Prostate gland (tissue), 2 donors: ENCODE measurements at regions not wholly inside any gene's neighbourhood (a gene's known extent, or its start where the extent isn't known, plus 50 kb on each side); places are given as distances from the start of the nearest gene placed in this dataset.

ENCODE experiments used
- CTCF ChIP-seq, 4 experiments: fragments of 200-600 bp in 2 of 4; fragments of 450-650 bp in 2 of 4; sonication (generic) in 2 of 4; IDR thresholded peaks; 1 replicate in 3 of 4; 2 replicates in 1 of 4; pipeline ENCODE4 v1.5.1; 2016 to 2019; ENCODE audit warnings: antibody characterized with exemption in 4 of 4, mild to moderate bottlenecking in 2 of 4, moderate library complexity in 2 of 4
- POLR2A ChIP-seq: fragments of 450-650 bp; IDR thresholded peaks from one replicate; pipeline ENCODE4 v1.6.1; 2016; ENCODE audit warnings: antibody characterized with exemption, mild to moderate bottlenecking
- POLR2AphosphoS5 ChIP-seq: sonication (generic); formaldehyde crosslinking; IDR thresholded peaks from one replicate; pipeline ENCODE4 v1.6.1; 2017; ENCODE audit warnings: antibody characterized with exemption

GRCh38 chr1:94325377-94326302, 88.3 kb upstream of the ARHGAP29 start:
- no peak for TF ChIP-seq POLR2A
- TF ChIP-seq CTCF (IDR thresholded peaks at IDR 0.05), result no peak
- no peak for TF ChIP-seq POLR2AphosphoS5
